ENCODE measurements at regions not wholly inside any gene's neighbourhood (a gene's known extent, or its start where the extent isn't known, plus 50 kb on each side); places are given as distances from the start of the nearest gene placed in this dataset.

DNA sequence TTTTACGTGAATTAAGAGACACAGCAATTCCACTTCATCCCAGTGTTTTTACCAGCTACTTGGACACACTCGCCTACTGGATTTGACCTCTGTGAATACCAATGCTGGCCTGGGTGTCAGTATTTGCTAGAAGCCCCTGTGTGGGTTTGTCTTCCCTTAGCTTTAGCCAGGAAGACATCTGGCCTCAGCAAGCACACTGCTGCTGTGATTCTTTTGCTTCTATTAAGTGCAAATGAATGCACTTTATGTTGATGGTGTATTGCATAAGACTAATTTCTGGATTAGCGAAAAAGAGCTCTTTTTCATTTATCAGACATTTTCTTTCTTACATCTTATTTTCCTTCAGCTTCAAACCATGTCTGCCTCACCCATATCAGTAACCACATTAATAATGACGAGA is 140.0 kb downstream of the CHRM3 start:
- TF ChIP-seq, protein P1, sequence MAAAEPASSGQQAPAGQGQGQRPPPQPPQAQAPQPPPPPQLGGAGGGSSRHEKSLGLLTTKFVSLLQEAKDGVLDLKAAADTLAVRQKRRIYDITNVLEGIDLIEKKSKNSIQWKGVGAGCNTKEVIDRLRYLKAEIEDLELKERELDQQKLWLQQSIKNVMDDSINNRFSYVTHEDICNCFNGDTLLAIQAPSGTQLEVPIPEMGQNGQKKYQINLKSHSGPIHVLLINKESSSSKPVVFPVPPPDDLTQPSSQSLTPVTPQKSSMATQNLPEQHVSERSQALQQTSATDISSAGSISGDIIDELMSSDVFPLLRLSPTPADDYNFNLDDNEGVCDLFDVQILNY (CRISPR knock-in tag; IDR thresholded peaks at IDR 0.05): no peak
- TF ChIP-seq, protein P2, sequence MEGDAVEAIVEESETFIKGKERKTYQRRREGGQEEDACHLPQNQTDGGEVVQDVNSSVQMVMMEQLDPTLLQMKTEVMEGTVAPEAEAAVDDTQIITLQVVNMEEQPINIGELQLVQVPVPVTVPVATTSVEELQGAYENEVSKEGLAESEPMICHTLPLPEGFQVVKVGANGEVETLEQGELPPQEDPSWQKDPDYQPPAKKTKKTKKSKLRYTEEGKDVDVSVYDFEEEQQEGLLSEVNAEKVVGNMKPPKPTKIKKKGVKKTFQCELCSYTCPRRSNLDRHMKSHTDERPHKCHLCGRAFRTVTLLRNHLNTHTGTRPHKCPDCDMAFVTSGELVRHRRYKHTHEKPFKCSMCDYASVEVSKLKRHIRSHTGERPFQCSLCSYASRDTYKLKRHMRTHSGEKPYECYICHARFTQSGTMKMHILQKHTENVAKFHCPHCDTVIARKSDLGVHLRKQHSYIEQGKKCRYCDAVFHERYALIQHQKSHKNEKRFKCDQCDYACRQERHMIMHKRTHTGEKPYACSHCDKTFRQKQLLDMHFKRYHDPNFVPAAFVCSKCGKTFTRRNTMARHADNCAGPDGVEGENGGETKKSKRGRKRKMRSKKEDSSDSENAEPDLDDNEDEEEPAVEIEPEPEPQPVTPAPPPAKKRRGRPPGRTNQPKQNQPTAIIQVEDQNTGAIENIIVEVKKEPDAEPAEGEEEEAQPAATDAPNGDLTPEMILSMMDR (IDR thresholded peaks at IDR 0.05): no peak

All from WTC11 (cell line).